ENCODE measurements at regions not wholly inside any gene's neighbourhood (a gene's known extent, or its start where the extent isn't known, plus 50 kb on each side); places are given as distances from the start of the nearest gene placed in this dataset.
A peak's percentile ranks its signal among the peaks of the same experiment; 100 is the strongest.

DNA sequence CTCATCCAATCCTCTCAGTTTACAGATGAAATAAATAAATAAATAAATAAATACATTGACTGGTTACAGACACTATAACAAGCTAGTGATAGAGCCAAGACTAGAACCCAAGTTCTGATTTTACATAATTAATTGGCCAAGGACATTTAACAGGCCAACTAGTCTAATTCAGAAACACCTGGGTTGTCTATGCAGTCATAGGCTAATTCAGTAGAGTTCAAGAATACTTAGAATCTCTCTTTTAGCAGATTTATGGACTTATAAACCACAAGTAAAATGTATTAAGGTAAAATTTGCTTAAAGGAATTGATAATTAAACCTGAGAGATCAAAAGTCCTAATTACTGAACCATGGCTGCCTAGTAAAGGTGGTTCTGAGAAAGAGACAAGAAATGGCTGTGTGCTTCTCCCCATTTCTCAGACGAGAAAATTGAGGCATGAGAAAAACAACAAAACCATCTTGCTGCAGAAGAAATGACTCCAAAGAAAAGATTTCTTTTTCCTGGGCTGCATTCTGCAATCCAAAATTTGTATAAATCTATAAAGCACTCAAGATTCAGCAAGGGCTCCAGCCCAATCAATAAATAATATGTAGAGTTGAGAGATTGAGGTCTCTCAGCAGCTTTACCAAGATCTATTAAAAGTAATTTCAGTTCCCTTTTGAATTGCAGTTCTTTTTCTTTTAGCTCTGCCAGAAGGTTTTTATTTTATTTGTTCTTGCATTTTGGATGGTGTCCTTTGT, 98.3 kb downstream of the DUSP10 start:
- ATAC-seq, result peak; percentile 87
- intact Hi-C loops (cut with micrococcal nuclease; ENCODE audit: unreplicated experiment) (loop anchor here (5.0 kb wide), 1 partner anchor 64 kb away; no protein-coding TSS in a partner anchor), in situ Hi-C loops (cut with MboI) (no loop called here)
- SMC1A ChIA-PET (ENCODE audit: uncharacterized antibody, unreplicated experiment), result interaction anchor here (0.6 to 5.3 kb wide), 22 partner anchors 7 to 364 kb away, joined by 3 to 29 read pairs (median 5); no protein-coding TSS in a partner anchor
- no peaks in the 10 kb centered on the region for H3K27me3 ChIP-seq (replicated peaks in 1 of 2; ENCODE audit: control insufficient read depth in 2 of 2, insufficient read depth in 2 of 2, low read length in 1 of 2)
- H3K36me3 ChIP-seq (ENCODE audit: control insufficient read depth in 2 of 2, insufficient read depth in 2 of 2, low read length in 1 of 2), result no peaks in the 10 kb centered on the region
- DNase-seq (ENCODE audit: low read depth, low spot score), result peak; percentile 47
- peak overlapping the region; percentile 29; the same call in 1 of the 2 replicates for H3K4me3 ChIP-seq
- RAD21 ChIA-PET (ENCODE audit: unreplicated experiment), result interaction anchor here (0.9 to 5.5 kb wide), 14 partner anchors 23 to 103 kb away, joined by 3 to 40 read pairs (median 6); partner anchors contain the start of gene DUSP10
- H3K27ac ChIP-seq (ENCODE audit: control insufficient read depth, insufficient read depth), result peak overlapping the region; percentile 74
- H3K4me1 ChIP-seq (ENCODE audit: control insufficient read depth, insufficient read depth, low read length), result peaks cover 18% of the 10 kb centered on the region
- POLR2A ChIA-PET, result interaction anchor here (0.9 to 1.4 kb wide), 4 partner anchors 18 to 97 kb away, joined by 3 to 4 read pairs (median 3); no protein-coding TSS in a partner anchor
- peak overlapping the region; percentile 87 for H2AFZ ChIP-seq (ENCODE audit: control insufficient read depth, low read depth, low read length)
- H3K9ac ChIP-seq (ENCODE audit: control insufficient read depth, insufficient read depth, low read length), result 0 out of 2 replicates have a peak overlapping the region, but pooled peaks have one; percentile 26
- H3K79me2 ChIP-seq (ENCODE audit: control insufficient read depth, insufficient read depth, low read length), result no peaks in the 10 kb centered on the region
- CTCF ChIA-PET, result interaction anchor here (0.6 to 4.4 kb wide), 4 partner anchors 13 to 98 kb away, joined by 4 to 12 read pairs (median 5); partner anchors contain the start of gene DUSP10
- peaks cover 3% of the 10 kb centered on the region; the same call in 1 of the 3 replicates for H3K9me3 ChIP-seq (replicated peaks; ENCODE audit: control insufficient read depth, insufficient read depth, low read length)
- peak; percentile 38 for FAIRE-seq
- peak overlapping the region; percentile 88 for H3K4me2 ChIP-seq (ENCODE audit: control insufficient read depth, insufficient read depth)
- BruUV-seq (replicated peaks), result no TSS peak
- 0% methylated on average over 1 of the region's 1 CpG for WGBS (ENCODE audit: insufficient coverage, insufficient replicate concordance, low lambda C conversion rate, missing lambda C conversion rate)
- no peaks in the 10 kb centered on the region for H4K20me1 ChIP-seq (ENCODE audit: control insufficient read depth, insufficient read depth)
- TF ChIP-seq ATF2 (IDR thresholded peaks at IDR 0.05; ENCODE audit: low read length) (peak; percentile 60; the same call in 1 of the 2 replicates), DPF2 (IDR thresholded peaks at IDR 0.05) (peak; percentile 76; the same call in 1 of the 2 replicates), ZNF24 (IDR thresholded peaks at IDR 0.05) (no peak), KAT2A (conservative IDR thresholded peaks at IDR 0.05; ENCODE audit: control insufficient read depth, low read depth, low read length) (no peak), MTA2 (IDR thresholded peaks at IDR 0.05; ENCODE audit: low read depth) (peak; percentile 83), NFIC (IDR thresholded peaks at IDR 0.05; ENCODE audit: low read depth, low read length) (0 out of 2 replicates have a peak, but pooled peaks have one; percentile 40), HDAC6 (IDR thresholded peaks at IDR 0.05; ENCODE audit: unreplicated experiment) (no peak), NBN (IDR thresholded peaks at IDR 0.05) (0 out of 2 replicates have a peak, but pooled peaks have one; percentile 23), HDAC2 (IDR thresholded peaks at IDR 0.05) (0 out of 2 replicates have a peak, but pooled peaks have one; percentile 41), ZSCAN29 (IDR thresholded peaks at IDR 0.05) (peak; percentile 99), KDM1A (IDR thresholded peaks at IDR 0.05; ENCODE audit: borderline replicate concordance) (no peak), MEF2A (IDR thresholded peaks at IDR 0.05; ENCODE audit: insufficient read depth, low read depth, low read length) (peak; percentile 88), BHLHE40 (IDR thresholded peaks at IDR 0.05; ENCODE audit: borderline replicate concordance in 1 of 2, low read depth in 2 of 2, low read length in 1 of 2) (no peak), RELA (IDR thresholded peaks at IDR 0.05; ENCODE audit: borderline replicate concordance, partially characterized antibody) (no peak), RCOR1 (conservative IDR thresholded peaks at IDR 0.05; ENCODE audit: low read depth, low read length) (0 out of 2 replicates have a peak, but pooled peaks have one; percentile 54), SPI1 (IDR thresholded peaks at IDR 0.05; ENCODE audit: borderline replicate concordance, insufficient read depth, low read depth, low read length) (peak; percentile 84)
- TF ChIP-seq, protein P1, sequence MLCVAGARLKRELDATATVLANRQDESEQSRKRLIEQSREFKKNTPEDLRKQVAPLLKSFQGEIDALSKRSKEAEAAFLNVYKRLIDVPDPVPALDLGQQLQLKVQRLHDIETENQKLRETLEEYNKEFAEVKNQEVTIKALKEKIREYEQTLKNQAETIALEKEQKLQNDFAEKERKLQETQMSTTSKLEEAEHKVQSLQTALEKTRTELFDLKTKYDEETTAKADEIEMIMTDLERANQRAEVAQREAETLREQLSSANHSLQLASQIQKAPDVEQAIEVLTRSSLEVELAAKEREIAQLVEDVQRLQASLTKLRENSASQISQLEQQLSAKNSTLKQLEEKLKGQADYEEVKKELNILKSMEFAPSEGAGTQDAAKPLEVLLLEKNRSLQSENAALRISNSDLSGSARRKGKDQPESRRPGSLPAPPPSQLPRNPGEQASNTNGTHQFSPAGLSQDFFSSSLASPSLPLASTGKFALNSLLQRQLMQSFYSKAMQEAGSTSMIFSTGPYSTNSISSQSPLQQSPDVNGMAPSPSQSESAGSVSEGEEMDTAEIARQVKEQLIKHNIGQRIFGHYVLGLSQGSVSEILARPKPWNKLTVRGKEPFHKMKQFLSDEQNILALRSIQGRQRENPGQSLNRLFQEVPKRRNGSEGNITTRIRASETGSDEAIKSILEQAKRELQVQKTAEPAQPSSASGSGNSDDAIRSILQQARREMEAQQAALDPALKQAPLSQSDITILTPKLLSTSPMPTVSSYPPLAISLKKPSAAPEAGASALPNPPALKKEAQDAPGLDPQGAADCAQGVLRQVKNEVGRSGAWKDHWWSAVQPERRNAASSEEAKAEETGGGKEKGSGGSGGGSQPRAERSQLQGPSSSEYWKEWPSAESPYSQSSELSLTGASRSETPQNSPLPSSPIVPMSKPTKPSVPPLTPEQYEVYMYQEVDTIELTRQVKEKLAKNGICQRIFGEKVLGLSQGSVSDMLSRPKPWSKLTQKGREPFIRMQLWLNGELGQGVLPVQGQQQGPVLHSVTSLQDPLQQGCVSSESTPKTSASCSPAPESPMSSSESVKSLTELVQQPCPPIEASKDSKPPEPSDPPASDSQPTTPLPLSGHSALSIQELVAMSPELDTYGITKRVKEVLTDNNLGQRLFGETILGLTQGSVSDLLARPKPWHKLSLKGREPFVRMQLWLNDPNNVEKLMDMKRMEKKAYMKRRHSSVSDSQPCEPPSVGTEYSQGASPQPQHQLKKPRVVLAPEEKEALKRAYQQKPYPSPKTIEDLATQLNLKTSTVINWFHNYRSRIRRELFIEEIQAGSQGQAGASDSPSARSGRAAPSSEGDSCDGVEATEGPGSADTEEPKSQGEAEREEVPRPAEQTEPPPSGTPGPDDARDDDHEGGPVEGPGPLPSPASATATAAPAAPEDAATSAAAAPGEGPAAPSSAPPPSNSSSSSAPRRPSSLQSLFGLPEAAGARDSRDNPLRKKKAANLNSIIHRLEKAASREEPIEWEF (IDR thresholded peaks at IDR 0.05; ENCODE audit: insufficient replicate concordance, low read depth, low read length), result peak; percentile 60
